Mucosa of descending colon (tissue), 3 donors: ENCODE measurements at regions not wholly inside any gene's neighbourhood (a gene's known extent, or its start where the extent isn't known, plus 50 kb on each side); places are given as distances from the start of the nearest gene placed in this dataset.
A peak's percentile ranks its signal among the peaks of the same experiment; 100 is the strongest.

Experiments used
- ATAC-seq: fragments of 200-7000 bp; cut with Tn5 transposase; one replicate; pipeline ENCODE4 v1.9.1; 2020; ENCODE audit warnings: mild to moderate bottlenecking, moderate library complexity
- DNase-seq, 3 donors: peaks; one replicate each; pipeline ENCODE4 v3.0.0-alpha.2; 2020
- H3K36me3 ChIP-seq: fragments of 200-600 bp; one replicate; pipeline ENCODE4 v1.8.0; 2021; ENCODE audit warnings: low read depth, mild to moderate bottlenecking
- H3K4me1 ChIP-seq: fragments of 200-600 bp; one replicate; pipeline ENCODE4 v1.8.0; 2021; ENCODE audit warnings: low read depth, mild to moderate bottlenecking
- H3K4me3 ChIP-seq: fragments of 200-600 bp; one replicate; pipeline ENCODE4 v1.8.0; 2021; ENCODE audit warnings: mild to moderate bottlenecking
- H3K9me3 ChIP-seq: fragments of 200-600 bp; one replicate; pipeline ENCODE4 v1.8.0; 2021; ENCODE audit warnings: mild to moderate bottlenecking
- intact Hi-C, 2 donors: fragments of 100-400 bp; cut with DNase I in 1 of 2; cut with micrococcal nuclease in 1 of 2; formaldehyde crosslinking; loops; one replicate each; pipeline versions ENCODE4 v1.11.0 to v1.11.1; 2022; cut with DNase I, micrococcal nuclease
- TF ChIP-seq, protein P1 (sequence below): fragments of 200-600 bp; IDR thresholded peaks from one replicate; pipeline ENCODE4 v1.8.0; 2022; ENCODE audit warnings: antibody characterized with exemption, mild to moderate bottlenecking
- donor health status: DM: no; HTN: no; CAD: no; lungs with moderate emphysema.
- donor health status: DM: no; HTN: no; CAD: no.
- donor health status: DM: no; HTN: yes; CAD: no.

DNA sequence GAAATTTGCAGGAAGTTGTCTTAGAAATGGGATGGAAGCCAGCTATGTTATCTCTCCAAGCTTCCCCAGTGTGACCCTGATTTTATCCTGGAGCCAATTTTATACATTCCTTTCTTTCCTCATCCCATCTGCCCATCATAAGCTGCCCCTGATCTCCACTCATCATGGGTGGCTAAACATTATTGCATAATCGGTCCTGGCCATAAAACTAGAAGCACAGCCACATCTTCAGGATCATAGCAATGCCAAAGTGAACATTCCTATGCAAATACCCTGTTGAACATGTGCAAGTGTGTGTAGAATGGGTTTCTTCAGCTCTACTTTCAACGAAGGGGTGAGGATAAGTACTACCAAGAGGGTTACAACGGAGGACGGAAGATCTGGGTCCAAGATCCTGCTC, 50.6 kb upstream of the COG2 start:
- H3K9me3 ChIP-seq: no peaks in the 10 kb centered on the region
- no peaks in the 10 kb centered on the region for H3K36me3 ChIP-seq
- no peak overlapping the region for H3K4me3 ChIP-seq
- ATAC-seq (peak; percentile 20), DNase-seq (no peak)
- H3K4me1 ChIP-seq: no peaks in the 10 kb centered on the region
- intact Hi-C loops: no loop called here
- TF ChIP-seq, protein P1, sequence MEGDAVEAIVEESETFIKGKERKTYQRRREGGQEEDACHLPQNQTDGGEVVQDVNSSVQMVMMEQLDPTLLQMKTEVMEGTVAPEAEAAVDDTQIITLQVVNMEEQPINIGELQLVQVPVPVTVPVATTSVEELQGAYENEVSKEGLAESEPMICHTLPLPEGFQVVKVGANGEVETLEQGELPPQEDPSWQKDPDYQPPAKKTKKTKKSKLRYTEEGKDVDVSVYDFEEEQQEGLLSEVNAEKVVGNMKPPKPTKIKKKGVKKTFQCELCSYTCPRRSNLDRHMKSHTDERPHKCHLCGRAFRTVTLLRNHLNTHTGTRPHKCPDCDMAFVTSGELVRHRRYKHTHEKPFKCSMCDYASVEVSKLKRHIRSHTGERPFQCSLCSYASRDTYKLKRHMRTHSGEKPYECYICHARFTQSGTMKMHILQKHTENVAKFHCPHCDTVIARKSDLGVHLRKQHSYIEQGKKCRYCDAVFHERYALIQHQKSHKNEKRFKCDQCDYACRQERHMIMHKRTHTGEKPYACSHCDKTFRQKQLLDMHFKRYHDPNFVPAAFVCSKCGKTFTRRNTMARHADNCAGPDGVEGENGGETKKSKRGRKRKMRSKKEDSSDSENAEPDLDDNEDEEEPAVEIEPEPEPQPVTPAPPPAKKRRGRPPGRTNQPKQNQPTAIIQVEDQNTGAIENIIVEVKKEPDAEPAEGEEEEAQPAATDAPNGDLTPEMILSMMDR: no peak

DNA sequence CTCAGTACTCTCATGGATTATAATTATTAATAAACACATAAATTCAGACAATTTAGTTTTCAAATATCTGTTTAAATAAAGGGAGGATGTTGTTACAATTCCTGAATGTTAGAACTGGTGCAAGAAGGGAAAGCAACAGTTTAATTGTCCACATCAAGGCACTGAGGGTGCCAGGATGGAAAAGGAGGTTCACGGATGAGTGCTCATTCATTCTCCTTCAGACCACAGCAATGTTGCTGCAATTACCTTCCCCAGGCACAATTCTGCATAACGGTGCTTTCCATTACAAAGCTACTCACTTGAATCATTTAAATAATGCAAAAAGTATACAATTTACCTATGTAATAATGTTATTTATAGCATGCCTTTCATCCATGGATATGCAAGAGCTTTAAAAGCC, 52.3 kb upstream of the COG2 start:
- Histone ChIP-seq H3K9me3 (no peaks in the 10 kb centered on the region), H3K36me3 (no peaks in the 10 kb centered on the region), H3K4me1 (no peaks in the 10 kb centered on the region), H3K4me3 (no peak overlapping the region)
- intact Hi-C loops: no loop called here
- TF ChIP-seq, protein P1: no peak
- DNase-seq: no peak
- no peak for ATAC-seq

DNA sequence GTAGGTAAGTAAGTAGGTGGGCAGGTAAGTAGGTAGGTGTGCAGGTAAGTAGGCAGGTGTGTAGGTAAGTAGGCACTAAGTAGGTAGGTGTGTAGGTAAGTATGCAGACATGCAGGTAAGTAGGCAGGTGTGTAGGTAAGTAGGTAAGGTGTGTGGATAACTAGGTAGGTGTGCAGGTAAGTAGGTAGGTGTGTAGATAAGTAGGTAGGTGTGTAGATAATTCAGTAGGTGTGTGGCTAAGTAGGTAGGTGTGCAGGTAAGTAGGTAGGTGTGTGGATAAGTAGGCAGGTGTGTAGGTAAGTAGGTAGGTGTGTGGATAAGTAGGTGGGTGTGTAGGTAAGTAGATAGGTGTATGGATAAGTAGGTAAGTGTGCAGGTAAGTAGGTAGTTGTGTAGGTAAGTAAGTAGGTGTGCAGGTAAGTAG, 53.9 kb upstream of the COG2 start:
- no peak overlapping the region for H3K4me3 ChIP-seq
- TF ChIP-seq, protein P1: no peak
- intact Hi-C loops: no loop called here
- no peaks in the 10 kb centered on the region for H3K9me3 ChIP-seq
- ATAC-seq (no peak), DNase-seq (no peak)
- no peaks in the 10 kb centered on the region for H3K4me1 ChIP-seq
- H3K36me3 ChIP-seq: no peaks in the 10 kb centered on the region

DNA sequence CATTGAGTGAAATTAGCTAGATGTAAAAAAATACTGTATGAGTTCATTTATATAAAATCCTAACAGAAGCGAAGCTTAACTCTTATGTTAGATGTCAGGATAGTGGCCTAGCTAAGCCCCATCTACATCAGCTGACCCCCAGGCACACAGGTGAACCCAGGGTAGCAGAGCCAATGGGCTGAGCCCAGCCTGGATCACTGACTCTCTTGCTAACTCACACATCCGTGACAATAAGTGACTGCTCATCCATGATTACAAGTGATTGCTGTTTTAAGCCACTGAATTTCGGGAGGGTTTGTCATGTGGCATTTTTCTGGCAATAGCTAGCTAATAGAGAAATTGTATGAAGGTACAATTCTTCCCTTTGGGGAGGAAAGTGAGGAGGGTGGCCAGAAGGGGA, 55.2 kb upstream of the COG2 start:
- Histone ChIP-seq H3K9me3 (no peaks in the 10 kb centered on the region), H3K4me1 (no peaks in the 10 kb centered on the region), H3K4me3 (no peak overlapping the region), H3K36me3 (no peaks in the 10 kb centered on the region)
- TF ChIP-seq, protein P1: no peak
- no peak for ATAC-seq
- intact Hi-C loops: no loop called here
- DNase-seq: no peak

DNA sequence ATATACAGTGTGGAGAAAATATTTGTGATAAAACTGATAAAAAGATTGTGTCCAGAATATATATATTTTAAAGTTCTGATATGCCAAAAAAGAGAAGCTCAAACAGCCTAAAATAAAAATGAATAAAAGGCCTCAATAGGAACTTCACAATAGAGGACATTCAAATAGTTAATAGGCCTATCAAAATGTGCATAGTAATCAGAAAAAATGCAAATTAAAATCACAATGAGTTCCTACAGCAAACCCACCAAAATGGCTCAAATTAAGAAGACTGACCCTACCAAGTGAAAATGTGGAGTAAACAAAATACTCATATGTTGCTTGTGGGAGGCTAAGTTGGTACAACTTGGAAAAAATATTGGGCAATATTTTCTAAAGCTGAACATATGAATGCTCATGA, 57.6 kb upstream of the COG2 start:
- no peak for ATAC-seq
- intact Hi-C loops: no loop called here

More for the DNA sequence above, 57.6 kb upstream of the COG2 start:
- DNase-seq: no peak
- H3K36me3 ChIP-seq: no peaks in the 10 kb centered on the region
- H3K4me3 ChIP-seq: no peak overlapping the region
- no peaks in the 10 kb centered on the region for H3K4me1 ChIP-seq
- H3K9me3 ChIP-seq: no peaks in the 10 kb centered on the region
- TF ChIP-seq, protein P1: no peak
